ENCODE measurements at regions not wholly inside any gene's neighbourhood (a gene's known extent, or its start where the extent isn't known, plus 50 kb on each side); places are given as distances from the start of the nearest gene placed in this dataset.
A peak's percentile ranks its signal among the peaks of the same experiment; 100 is the strongest.

DNA sequence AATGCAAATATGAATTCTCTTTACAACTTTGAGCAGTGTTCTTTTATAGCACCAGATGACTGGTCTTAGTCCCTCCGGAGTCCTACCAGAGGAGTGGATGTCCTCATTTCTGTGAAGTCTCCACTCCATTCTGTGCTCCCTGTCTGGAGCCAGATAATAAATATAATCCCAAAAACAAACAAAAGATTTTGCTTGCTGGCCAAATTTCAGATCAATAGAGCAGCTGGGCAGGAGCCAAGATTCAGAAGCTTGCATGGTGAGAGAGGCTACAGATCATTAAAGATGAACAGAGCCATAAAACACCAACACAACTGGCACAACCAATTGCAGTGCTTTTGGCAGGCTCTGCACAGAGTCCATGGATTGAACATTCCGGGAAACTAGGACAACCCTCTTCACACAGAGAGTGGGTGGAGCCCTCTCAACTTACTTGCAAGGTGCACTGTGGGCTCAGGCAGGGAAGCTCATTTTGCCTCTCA lies 231.5 kb upstream of the SNX7 start:
- no peak overlapping the region for H4K12ac ChIP-seq (ENCODE audit: low read depth, low read length)
- no CpG with 5 or more reads among the region's 2 CpGs for WGBS (ENCODE audit: extremely low coverage, insufficient coverage, insufficient read length)
- no peak for DNase-seq

GRCh38 chr1:98428864-98429263 lies 232.7 kb upstream of the SNX7 start:
- Histone ChIP-seq H2BK5ac (ENCODE audit: low read depth, low read length, poor library complexity) (no peak overlapping the region), H3K4me1 (ENCODE audit: control insufficient read depth in 1 of 2, insufficient read depth in 2 of 2, low read length in 2 of 2) (no peaks in the 10 kb centered on the region), H3K4ac (ENCODE audit: low read depth, low read length) (no peak overlapping the region), H3K18ac (ENCODE audit: low read length) (no peak overlapping the region), H3K23ac (ENCODE audit: low read length) (no peak overlapping the region), H3K79me2 (ENCODE audit: control insufficient read depth, insufficient read depth, low read length, poor library complexity) (no peaks in the 10 kb centered on the region), H3K27me3 (ENCODE audit: insufficient read depth, low read length) (no peaks in the 10 kb centered on the region), H3K79me1 (ENCODE audit: low read length) (no peaks in the 10 kb centered on the region), H3K4me2 (ENCODE audit: low read length) (no peak overlapping the region), H4K8ac (ENCODE audit: low read depth, low read length) (no peak overlapping the region), H2AK5ac (ENCODE audit: low read length) (no peak overlapping the region), H4K91ac (ENCODE audit: low read depth, low read length) (no peak overlapping the region), H3K27ac (ENCODE audit: low read depth, low read length) (no peak overlapping the region), H4K12ac (ENCODE audit: low read depth, low read length) (no peak overlapping the region), H2BK12ac (ENCODE audit: low read length) (no peak overlapping the region), H3K4me3 (ENCODE audit: low read depth, low read length) (no peak overlapping the region), H2AFZ (ENCODE audit: insufficient read depth, low read length, poor library complexity) (no peak overlapping the region), H3K9ac (ENCODE audit: low read length) (no peak overlapping the region), H3K14ac (ENCODE audit: low read length) (no peak overlapping the region), H3K36me3 (ENCODE audit: control insufficient read depth in 1 of 2, insufficient read depth in 2 of 2, low read length in 2 of 2) (no peaks in the 10 kb centered on the region), H3K9me3 (ENCODE audit: insufficient read depth, low read depth, low read length) (no peaks in the 10 kb centered on the region), H2BK120ac (ENCODE audit: insufficient read depth, low read length, poor library complexity) (no peak overlapping the region)
- DNase-seq = no peak
- no CpG with 5 or more reads among the region's 3 CpGs for WGBS (ENCODE audit: extremely low coverage, insufficient coverage, insufficient read length)

More for the DNA sequence above, 231.5 kb upstream of the SNX7 start:
- H4K8ac ChIP-seq (ENCODE audit: low read depth, low read length) = no peak overlapping the region
- H3K4me2 ChIP-seq (ENCODE audit: low read length) = no peak overlapping the region
- no peaks in the 10 kb centered on the region for H3K79me2 ChIP-seq (ENCODE audit: control insufficient read depth, insufficient read depth, low read length, poor library complexity)
- H4K91ac ChIP-seq (ENCODE audit: low read depth, low read length) = no peak overlapping the region
- no peaks in the 10 kb centered on the region for H3K79me1 ChIP-seq (ENCODE audit: low read length)
- no peak overlapping the region for H3K23ac ChIP-seq (ENCODE audit: low read length)
- no peak overlapping the region for H2BK5ac ChIP-seq (ENCODE audit: low read depth, low read length, poor library complexity)
- H3K4ac ChIP-seq (ENCODE audit: low read depth, low read length) = no peak overlapping the region
- no peak overlapping the region for H3K4me3 ChIP-seq (ENCODE audit: low read depth, low read length)
- no peaks in the 10 kb centered on the region for H3K27me3 ChIP-seq (ENCODE audit: insufficient read depth, low read length)
- no peak overlapping the region for H2BK120ac ChIP-seq (ENCODE audit: insufficient read depth, low read length, poor library complexity)
- no peaks in the 10 kb centered on the region for H3K9me3 ChIP-seq (ENCODE audit: insufficient read depth, low read depth, low read length)
- no peaks in the 10 kb centered on the region for H3K4me1 ChIP-seq (ENCODE audit: control insufficient read depth in 1 of 2, insufficient read depth in 2 of 2, low read length in 2 of 2)
- no peak overlapping the region for H3K27ac ChIP-seq (ENCODE audit: low read depth, low read length)
- peak overlapping the region; percentile 40 for H3K9ac ChIP-seq (ENCODE audit: low read length)
- no peak overlapping the region for H3K18ac ChIP-seq (ENCODE audit: low read length)
- no peaks in the 10 kb centered on the region for H3K36me3 ChIP-seq (ENCODE audit: control insufficient read depth in 1 of 2, insufficient read depth in 2 of 2, low read length in 2 of 2)
- H2AK5ac ChIP-seq (ENCODE audit: low read length) = no peak overlapping the region
- H2AFZ ChIP-seq (ENCODE audit: insufficient read depth, low read length, poor library complexity) = no peak overlapping the region
- no peak overlapping the region for H3K14ac ChIP-seq (ENCODE audit: low read length)
- H2BK12ac ChIP-seq (ENCODE audit: low read length) = no peak overlapping the region

DNA sequence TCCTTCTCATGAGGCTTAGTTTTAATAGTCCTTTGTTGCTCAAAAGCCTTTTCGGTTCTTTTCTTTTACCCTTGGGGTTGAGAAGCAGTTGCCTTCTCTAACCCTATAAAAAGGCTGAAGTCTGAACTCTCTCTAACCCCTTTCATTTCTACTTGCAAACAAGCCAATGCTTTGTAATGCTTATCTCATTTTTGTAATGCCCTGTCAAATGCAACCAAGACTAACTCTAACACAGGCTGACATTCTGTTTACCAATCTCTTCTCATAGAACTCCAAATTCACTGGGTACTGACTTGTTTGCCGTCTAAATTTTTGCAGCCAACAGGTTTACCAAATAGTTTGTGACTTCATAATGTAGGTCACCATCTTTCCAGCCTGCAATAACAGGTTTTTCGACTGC lies 233.9 kb upstream of the SNX7 start:
- Histone ChIP-seq H2BK120ac (ENCODE audit: insufficient read depth, low read length, poor library complexity) (no peak overlapping the region), H2BK5ac (ENCODE audit: low read depth, low read length, poor library complexity) (no peak overlapping the region), H3K23ac (ENCODE audit: low read length) (no peak overlapping the region), H3K4me1 (ENCODE audit: control insufficient read depth in 1 of 2, insufficient read depth in 2 of 2, low read length in 2 of 2) (no peaks in the 10 kb centered on the region), H3K4me3 (ENCODE audit: low read depth, low read length) (no peak overlapping the region), H4K8ac (ENCODE audit: low read depth, low read length) (no peak overlapping the region), H3K18ac (ENCODE audit: low read length) (no peak overlapping the region), H4K91ac (ENCODE audit: low read depth, low read length) (no peak overlapping the region), H3K27ac (ENCODE audit: low read depth, low read length) (no peak overlapping the region), H2AK5ac (ENCODE audit: low read length) (no peak overlapping the region), H3K4me2 (ENCODE audit: low read length) (no peak overlapping the region), H3K14ac (ENCODE audit: low read length) (no peak overlapping the region), H3K9ac (ENCODE audit: low read length) (no peak overlapping the region), H2AFZ (ENCODE audit: insufficient read depth, low read length, poor library complexity) (no peak overlapping the region), H3K79me2 (ENCODE audit: control insufficient read depth, insufficient read depth, low read length, poor library complexity) (no peaks in the 10 kb centered on the region), H4K12ac (ENCODE audit: low read depth, low read length) (no peak overlapping the region), H3K36me3 (ENCODE audit: control insufficient read depth in 1 of 2, insufficient read depth in 2 of 2, low read length in 2 of 2) (no peaks in the 10 kb centered on the region), H3K27me3 (ENCODE audit: insufficient read depth, low read length) (no peaks in the 10 kb centered on the region), H2BK12ac (ENCODE audit: low read length) (no peak overlapping the region), H3K9me3 (ENCODE audit: insufficient read depth, low read depth, low read length) (no peaks in the 10 kb centered on the region), H3K79me1 (ENCODE audit: low read length) (no peaks in the 10 kb centered on the region), H3K4ac (ENCODE audit: low read depth, low read length) (no peak overlapping the region)
- no peak for DNase-seq
- no CpG with 5 or more reads among the region's 3 CpGs for WGBS (ENCODE audit: extremely low coverage, insufficient coverage, insufficient read length)

DNA sequence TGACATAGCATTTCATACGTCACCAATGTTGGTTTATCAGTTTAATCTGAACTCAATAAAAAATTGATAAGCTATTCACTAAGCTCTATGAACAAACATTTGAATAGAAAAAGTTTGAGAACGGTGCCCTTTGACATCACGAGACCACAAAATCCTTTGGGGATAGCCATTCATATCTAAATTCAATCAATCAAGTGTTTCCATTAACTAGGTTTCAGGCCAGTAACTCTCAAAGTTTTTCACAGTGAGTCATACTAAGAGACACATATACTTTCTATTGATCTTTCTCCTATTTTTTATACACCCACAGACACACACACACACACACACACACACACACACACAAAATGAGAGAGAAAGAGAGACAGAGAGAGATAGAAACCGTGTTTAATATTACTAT lies 235.4 kb upstream of the SNX7 start:
- no peaks in the 10 kb centered on the region for H3K79me2 ChIP-seq (ENCODE audit: control insufficient read depth, insufficient read depth, low read length, poor library complexity)
- no CpG with 5 or more reads among the region's 4 CpGs for WGBS (ENCODE audit: extremely low coverage, insufficient coverage, insufficient read length)

More for the DNA sequence above, 235.4 kb upstream of the SNX7 start:
- Histone ChIP-seq H2AK5ac (ENCODE audit: low read length) (no peak overlapping the region), H3K79me1 (ENCODE audit: low read length) (no peaks in the 10 kb centered on the region), H3K23ac (ENCODE audit: low read length) (no peak overlapping the region), H3K9me3 (ENCODE audit: insufficient read depth, low read depth, low read length) (no peaks in the 10 kb centered on the region), H3K4me3 (ENCODE audit: low read depth, low read length) (no peak overlapping the region), H3K4me1 (ENCODE audit: control insufficient read depth in 1 of 2, insufficient read depth in 2 of 2, low read length in 2 of 2) (no peaks in the 10 kb centered on the region), H3K4me2 (ENCODE audit: low read length) (no peak overlapping the region), H4K12ac (ENCODE audit: low read depth, low read length) (no peak overlapping the region), H3K36me3 (ENCODE audit: control insufficient read depth in 1 of 2, insufficient read depth in 2 of 2, low read length in 2 of 2) (no peaks in the 10 kb centered on the region), H2BK12ac (ENCODE audit: low read length) (no peak overlapping the region), H2BK120ac (ENCODE audit: insufficient read depth, low read length, poor library complexity) (no peak overlapping the region), H4K91ac (ENCODE audit: low read depth, low read length) (no peak overlapping the region), H3K18ac (ENCODE audit: low read length) (no peak overlapping the region), H3K27me3 (ENCODE audit: insufficient read depth, low read length) (no peaks in the 10 kb centered on the region), H3K9ac (ENCODE audit: low read length) (no peak overlapping the region), H3K27ac (ENCODE audit: low read depth, low read length) (no peak overlapping the region), H3K4ac (ENCODE audit: low read depth, low read length) (no peak overlapping the region), H2AFZ (ENCODE audit: insufficient read depth, low read length, poor library complexity) (no peak overlapping the region), H3K14ac (ENCODE audit: low read length) (no peak overlapping the region), H4K8ac (ENCODE audit: low read depth, low read length) (no peak overlapping the region), H2BK5ac (ENCODE audit: low read depth, low read length, poor library complexity) (no peak overlapping the region)
- no peak for DNase-seq

Measured in trophoblast cell (in vitro differentiated cells and primary cell).